ENCODE measurements at regions not wholly inside any gene's neighbourhood (a gene's known extent, or its start where the extent isn't known, plus 50 kb on each side); places are given as distances from the start of the nearest gene placed in this dataset.

GRCh38 chr14:86310611-86311010 is 780.7 kb downstream of the FLRT2 start:
- TF ChIP-seq FOXP2 (optimal IDR thresholded peaks at IDR 0.05; ENCODE audit: borderline replicate concordance, extremely low read depth, extremely low read length, insufficient read depth) (no peak), POLR2AphosphoS5 (IDR thresholded peaks at IDR 0.05; ENCODE audit: low read depth, low read length) (no peak), TAF1 (IDR thresholded peaks at IDR 0.05; ENCODE audit: borderline replicate concordance, insufficient read depth, low read length) (no peak), SIN3A (IDR thresholded peaks at IDR 0.05; ENCODE audit: borderline replicate concordance, insufficient read depth, low read length) (no peak)

Measured in PFSK-1 (cell line).